ENCODE measurements at regions not wholly inside any gene's neighbourhood (a gene's known extent, or its start where the extent isn't known, plus 50 kb on each side); places are given as distances from the start of the nearest gene placed in this dataset.

DNA sequence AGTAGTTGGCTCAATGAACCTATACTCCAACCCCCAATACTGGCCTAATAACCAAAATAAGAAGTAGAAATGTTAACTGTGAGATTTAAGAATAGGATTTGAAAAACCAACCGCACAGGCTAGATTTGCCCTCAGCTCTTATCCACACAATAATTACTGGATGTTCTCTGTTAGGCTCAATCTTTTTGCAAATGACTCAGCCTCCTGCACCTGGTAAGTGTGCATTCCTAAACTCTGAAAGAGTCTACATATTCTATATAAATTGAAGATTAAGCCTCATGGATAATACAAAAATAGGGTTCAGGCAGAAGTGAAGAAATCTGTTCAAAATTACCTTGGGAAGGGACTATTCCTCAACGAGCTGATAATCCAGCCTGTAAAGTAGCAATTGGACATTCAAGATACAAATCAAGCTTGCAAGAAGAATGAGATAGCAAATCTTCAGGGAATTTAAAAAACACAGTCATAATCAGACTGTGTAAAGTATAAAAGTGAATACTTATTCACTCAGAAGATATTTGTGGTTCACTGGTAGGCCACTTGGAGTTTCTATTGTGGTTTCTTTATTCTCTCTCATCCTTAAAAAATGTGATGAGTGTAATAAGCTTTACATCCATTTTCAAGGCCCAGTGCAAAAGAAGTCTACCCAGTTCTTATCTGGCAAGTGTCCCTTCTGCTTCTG is 931.9 kb upstream of the SOX9 start:
- H3K4me1 Mint-ChIP-seq = no peaks in the 10 kb centered on the region
- TF ChIP-seq STAT1 (IDR thresholded peaks at IDR 0.05; ENCODE audit: unreplicated experiment) (no peak), ETS1 (IDR thresholded peaks at IDR 0.05) (no peak), NANOG (IDR thresholded peaks at IDR 0.05; ENCODE audit: borderline replicate concordance) (no peak), EZH2 (IDR thresholded peaks at IDR 0.05; ENCODE audit: low read depth, unreplicated experiment) (no peak), ZNF331 (CRISPR knock-in tag; IDR thresholded peaks at IDR 0.05; ENCODE audit: low read depth) (no peak), EZH2phosphoT487 (IDR thresholded peaks at IDR 0.05; ENCODE audit: unreplicated experiment) (no peak), JUNB (IDR thresholded peaks at IDR 0.05; ENCODE audit: unreplicated experiment) (no peak), CREB1 (CRISPR knock-in tag; IDR thresholded peaks at IDR 0.05; ENCODE audit: low read depth) (no peak), ZNF114 (CRISPR knock-in tag; IDR thresholded peaks at IDR 0.05) (no peak), REST (IDR thresholded peaks at IDR 0.05; ENCODE audit: unreplicated experiment) (no peak), CTCF (conservative IDR thresholded peaks at IDR 0.05; ENCODE audit: low read depth in 2 of 2) (no peak), ZNF462 (CRISPR knock-in tag; IDR thresholded peaks at IDR 0.05) (no peak), POLR2AphosphoS5 (IDR thresholded peaks at IDR 0.05; ENCODE audit: low read depth) (no peak)
- Histone ChIP-seq H3K4me1 (ENCODE audit: insufficient read depth) (no peaks in the 10 kb centered on the region), H3K4me2 (no peak overlapping the region), H3K9me2 (ENCODE audit: insufficient read depth) (no peaks in the 10 kb centered on the region), H3K27me3 (ENCODE audit: insufficient read depth) (no peaks in the 10 kb centered on the region), H3K36me3 (ENCODE audit: insufficient read depth) (no peaks in the 10 kb centered on the region), H3K27ac (ENCODE audit: low read depth) (no peak overlapping the region), H4K20me1 (replicated peaks; ENCODE audit: insufficient read depth) (no peaks in the 10 kb centered on the region), H2AFZ (no peak overlapping the region), H3F3A (replicated peaks; ENCODE audit: low read depth) (no peaks in the 10 kb centered on the region), H3K4me3 (no peak overlapping the region), H3K79me2 (replicated peaks; ENCODE audit: insufficient read depth) (no peaks in the 10 kb centered on the region)
- H3K9me3 Mint-ChIP-seq = no peaks in the 10 kb centered on the region
- no peaks in the 10 kb centered on the region for H3K27me3 Mint-ChIP-seq (ENCODE audit: insufficient read depth, low read depth, poor library complexity)
- H3K36me3 Mint-ChIP-seq (ENCODE audit: low read depth) = no peaks in the 10 kb centered on the region
- H3K4me3 Mint-ChIP-seq = no peak overlapping the region
- no peak for ATAC-seq
- DNase-seq (ENCODE audit: low spot score) = no peak
- no peak overlapping the region for H3K27ac Mint-ChIP-seq

All from GM23338 (cell line).